ENCODE measurements at regions not wholly inside any gene's neighbourhood (a gene's known extent, or its start where the extent isn't known, plus 50 kb on each side); places are given as distances from the start of the nearest gene placed in this dataset.

GRCh38 chr5:1938310-1939000 lies 55.7 kb upstream of the IRX4 start:
- Histone ChIP-seq H3K4me1 (ENCODE audit: insufficient read depth, low read length) (no peaks in the 10 kb centered on the region), H3K9ac (ENCODE audit: low read depth, low read length) (no peak overlapping the region), H3K4me2 (ENCODE audit: insufficient read depth, low read length) (no peak overlapping the region), H4K20me1 (ENCODE audit: insufficient read depth, low read length) (no peaks in the 10 kb centered on the region), H2AFZ (ENCODE audit: low read depth, low read length) (no peak overlapping the region), H3K79me2 (ENCODE audit: insufficient read depth, low read length) (no peaks in the 10 kb centered on the region), H3K4me3 (ENCODE audit: low read depth in 1 of 2, low read length in 2 of 2) (no peak overlapping the region), H3K27ac (ENCODE audit: low read length) (no peak overlapping the region), H3K27me3 (ENCODE audit: insufficient read depth, low read length, poor library complexity) (peaks cover 3% of the 10 kb centered on the region), H3K9me3 (ENCODE audit: insufficient read depth, low read length, severe bottlenecking) (no peaks in the 10 kb centered on the region), H3K36me3 (ENCODE audit: insufficient read depth, low read length) (no peaks in the 10 kb centered on the region)
- ATAC-seq (ENCODE audit: insufficient read depth, low read depth) (no peak), DNase-seq (no peak)
- TF ChIP-seq CTCF (IDR thresholded peaks at IDR 0.05; ENCODE audit: borderline replicate concordance, extremely low read depth, low read length, poor library complexity, severe bottlenecking) (no peak), EZH2 (IDR thresholded peaks at IDR 0.05; ENCODE audit: borderline replicate concordance, low read depth, low read length, severe bottlenecking) (no peak)

- no peak overlapping the region for H3K4me3 ChIP-seq (ENCODE audit: low read depth in 1 of 2, low read length in 2 of 2)
- H3K79me2 ChIP-seq (ENCODE audit: insufficient read depth, low read length) = no peaks in the 10 kb centered on the region
- no peaks in the 10 kb centered on the region for H3K9me3 ChIP-seq (ENCODE audit: insufficient read depth, low read length, severe bottlenecking)
- H3K4me2 ChIP-seq (ENCODE audit: insufficient read depth, low read length) = no peak overlapping the region
- H3K36me3 ChIP-seq (ENCODE audit: insufficient read depth, low read length) = no peaks in the 10 kb centered on the region
- H3K27me3 ChIP-seq (ENCODE audit: insufficient read depth, low read length, poor library complexity) = peaks cover 3% of the 10 kb centered on the region
- ATAC-seq (ENCODE audit: insufficient read depth, low read depth) = no peak
- no peaks in the 10 kb centered on the region for H3K4me1 ChIP-seq (ENCODE audit: insufficient read depth, low read length)
- TF ChIP-seq CTCF (IDR thresholded peaks at IDR 0.05; ENCODE audit: borderline replicate concordance, extremely low read depth, low read length, poor library complexity, severe bottlenecking) (no peak), EZH2 (IDR thresholded peaks at IDR 0.05; ENCODE audit: borderline replicate concordance, low read depth, low read length, severe bottlenecking) (no peak)
- no peak overlapping the region for H2AFZ ChIP-seq (ENCODE audit: low read depth, low read length)
- H4K20me1 ChIP-seq (ENCODE audit: insufficient read depth, low read length) = no peaks in the 10 kb centered on the region
- H3K27ac ChIP-seq (ENCODE audit: low read length) = no peak overlapping the region
- H3K9ac ChIP-seq (ENCODE audit: low read depth, low read length) = no peak overlapping the region
- DNase-seq = no peak
Measured at GRCh38 chr5:1937590-1937989, 54.9 kb upstream of the IRX4 start.

GRCh38 chr5:1936901-1937300 lies 54.2 kb upstream of the IRX4 start:
- Histone ChIP-seq H3K79me2 (ENCODE audit: insufficient read depth, low read length) (no peaks in the 10 kb centered on the region), H3K27ac (ENCODE audit: low read length) (no peak overlapping the region), H3K4me1 (ENCODE audit: insufficient read depth, low read length) (no peaks in the 10 kb centered on the region), H3K27me3 (ENCODE audit: insufficient read depth, low read length, poor library complexity) (peaks cover 4% of the 10 kb centered on the region), H3K9ac (ENCODE audit: low read depth, low read length) (no peak overlapping the region), H3K4me2 (ENCODE audit: insufficient read depth, low read length) (no peak overlapping the region), H2AFZ (ENCODE audit: low read depth, low read length) (no peak overlapping the region), H3K4me3 (ENCODE audit: low read depth in 1 of 2, low read length in 2 of 2) (no peak overlapping the region), H3K36me3 (ENCODE audit: insufficient read depth, low read length) (no peaks in the 10 kb centered on the region), H3K9me3 (ENCODE audit: insufficient read depth, low read length, severe bottlenecking) (no peaks in the 10 kb centered on the region), H4K20me1 (ENCODE audit: insufficient read depth, low read length) (no peaks in the 10 kb centered on the region)
- DNase-seq (no peak), ATAC-seq (ENCODE audit: insufficient read depth, low read depth) (no peak)
- TF ChIP-seq EZH2 (IDR thresholded peaks at IDR 0.05; ENCODE audit: borderline replicate concordance, low read depth, low read length, severe bottlenecking) = no peak
- TF ChIP-seq CTCF (IDR thresholded peaks at IDR 0.05; ENCODE audit: borderline replicate concordance, extremely low read depth, low read length, poor library complexity, severe bottlenecking) = no peak

Data from DND-41 (cell line).